ENCODE measurements at regions not wholly inside any gene's neighbourhood (a gene's known extent, or its start where the extent isn't known, plus 50 kb on each side); places are given as distances from the start of the nearest gene placed in this dataset.

- TF ChIP-seq REST (IDR thresholded peaks at IDR 0.05; ENCODE audit: borderline replicate concordance) = no peak
- no peak for TF ChIP-seq MXI1 (conservative IDR thresholded peaks at IDR 0.05; ENCODE audit: poor library complexity, severe bottlenecking)
- TF ChIP-seq CTCF (IDR thresholded peaks at IDR 0.05; ENCODE audit: poor library complexity, severe bottlenecking) = no peak
These were observed 417.0 kb upstream of the TPM1 start for GRCh38 chr15:62625429-62626033.
